Mucosa of gallbladder (tissue), 1 donor: ENCODE measurements at regions not wholly inside any gene's neighbourhood (a gene's known extent, or its start where the extent isn't known, plus 50 kb on each side); places are given as distances from the start of the nearest gene placed in this dataset.

Experiments
- DNase-seq: peaks from one replicate; pipeline ENCODE4 v3.0.0-alpha.2; 2020; ENCODE audit warnings: low spot score
- donor health status: DM: no; HTN: no; CAD: no.

GRCh38 chr12:25009496-25010092 is 60.7 kb upstream of the BCAT1 start:
- no peak for DNase-seq

DNA sequence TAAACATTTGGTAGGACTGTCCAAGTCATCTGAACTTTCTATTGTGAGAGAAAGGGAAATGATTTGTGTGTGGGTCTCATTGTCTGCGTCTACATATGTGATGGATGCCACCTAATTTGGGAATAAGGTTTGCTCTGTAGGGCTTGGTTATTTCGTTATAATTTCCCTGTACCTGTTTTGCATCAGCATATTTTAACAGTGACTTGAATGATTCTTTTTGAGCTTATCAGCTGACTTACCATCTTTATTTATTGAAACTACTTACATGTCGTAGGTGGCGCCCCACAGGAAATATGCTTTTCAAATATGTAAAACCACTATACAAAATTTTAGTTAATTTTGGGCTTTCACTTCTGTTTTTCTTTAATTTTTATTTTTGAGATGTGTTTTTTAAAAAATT is 56.5 kb upstream of the BCAT1 start:
- DNase-seq = no peak

DNA sequence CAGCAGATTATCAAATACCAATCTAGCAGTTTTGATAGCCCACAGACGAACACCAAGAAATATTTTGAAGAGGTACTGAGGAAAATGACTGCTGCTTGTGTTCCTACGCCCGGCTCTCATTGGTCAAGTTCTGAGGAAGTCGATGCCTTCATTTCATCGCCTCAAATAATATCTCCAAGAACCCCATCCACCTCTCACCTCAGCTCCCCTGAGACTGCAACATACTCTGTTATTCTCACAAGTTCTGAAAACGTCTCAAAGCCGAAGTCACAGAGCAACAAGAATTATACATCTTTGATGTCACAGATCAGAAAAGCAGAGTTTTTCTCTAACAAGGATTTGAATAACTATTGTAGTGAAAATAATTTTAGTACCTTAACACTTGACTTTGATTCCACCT is 55.5 kb upstream of the BCAT1 start:
- no peak for DNase-seq

DNA sequence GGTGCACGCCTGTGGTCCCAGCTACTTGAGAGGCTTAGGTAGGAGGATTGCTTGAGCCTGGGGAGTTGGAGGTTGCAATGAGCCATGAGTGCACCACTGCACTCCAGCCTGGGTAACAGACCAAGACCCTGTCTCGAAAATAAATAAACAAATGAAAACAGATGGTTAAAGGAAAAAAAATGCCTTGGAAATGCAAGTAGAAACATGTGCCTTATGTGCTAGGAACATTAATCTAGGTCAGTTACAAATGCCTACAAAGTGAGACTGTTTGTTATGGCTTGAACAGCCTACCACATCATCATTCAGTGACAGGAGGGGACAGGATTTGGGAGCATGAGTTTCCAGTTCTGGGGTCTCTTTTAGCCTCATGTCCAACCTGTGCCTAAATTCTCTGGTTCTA is 52.4 kb upstream of the BCAT1 start:
- DNase-seq = no peak
